SH-SY5Y (cell line): ENCODE measurements at regions not wholly inside any gene's neighbourhood (a gene's known extent, or its start where the extent isn't known, plus 50 kb on each side); places are given as distances from the start of the nearest gene placed in this dataset.

ENCODE experiments used
- GATA2 ChIP-seq: IDR thresholded peaks from 2 replicates; pipeline ENCODE4 v1.6.1; 2011; ENCODE audit warnings: mild to moderate bottlenecking, low read depth, low read length
- GATA3 ChIP-seq: IDR thresholded peaks from 2 replicates; pipeline ENCODE4 v1.6.1; 2011; ENCODE audit warnings: low read depth, mild to moderate bottlenecking, low read length, moderate library complexity

- TF ChIP-seq GATA2 (no peak), GATA3 (no peak)
These were observed 148.3 kb upstream of the CADM1 start for GRCh38 chr11:115652496-115652895.
